Type B pancreatic cell (in vitro differentiated cells): ENCODE measurements at regions not wholly inside any gene's neighbourhood (a gene's known extent, or its start where the extent isn't known, plus 50 kb on each side); places are given as distances from the start of the nearest gene placed in this dataset.

Experiments used
- DNase-seq: peaks from one replicate; pipeline ENCODE4 v3.0.0; 2021; ENCODE audit warnings: mixed read lengths; ENCODE audit not compliant: unreplicated experiment; ENCODE audit errors: extremely low spot score
- H3K27ac Mint-ChIP-seq: 2 replicates; pipeline ENCODE4 v1.8.0; 2021; ENCODE audit warnings: mild to moderate bottlenecking, mixed read lengths
- H3K27me3 Mint-ChIP-seq: 2 replicates; pipeline ENCODE4 v1.8.0; 2021; ENCODE audit warnings: mixed read lengths
- H3K36me3 Mint-ChIP-seq: 2 replicates; pipeline ENCODE4 v1.8.0; 2021; ENCODE audit warnings: mixed read lengths
- H3K4me1 Mint-ChIP-seq: one replicate; pipeline ENCODE4 v1.8.0; 2021; ENCODE audit warnings: mixed read lengths; ENCODE audit not compliant: unreplicated experiment
- H3K4me3 Mint-ChIP-seq: 2 replicates; pipeline ENCODE4 v1.8.0; 2021; ENCODE audit warnings: mild to moderate bottlenecking, mixed read lengths
- H3K9me3 Mint-ChIP-seq: 2 replicates; pipeline ENCODE4 v1.8.0; 2021; ENCODE audit warnings: mixed read lengths
- CTCF ChIP-seq: fragments of 200-600 bp; sonication (generic); conservative IDR thresholded peaks from 2 replicates; pipeline ENCODE4 v1.5.0; 2021; ENCODE audit warnings: antibody characterized with exemption, mild to moderate bottlenecking

GRCh38 chr10:121106611-121107010 is 255.4 kb downstream of the WDR11 start:
- Mint-ChIP-seq H3K27me3 (no peaks in the 10 kb centered on the region), H3K4me1 (peaks cover 10% of the 10 kb centered on the region)

GRCh38 chr10:121108051-121108450 is 256.9 kb downstream of the WDR11 start:
- no peaks in the 10 kb centered on the region for H3K9me3 Mint-ChIP-seq
- H3K4me3 Mint-ChIP-seq: no peak overlapping the region
- peaks cover 25% of the 10 kb centered on the region for H3K4me1 Mint-ChIP-seq
- no peaks in the 10 kb centered on the region for H3K36me3 Mint-ChIP-seq
- DNase-seq: no peak
- no peak overlapping the region for H3K27ac Mint-ChIP-seq
- TF ChIP-seq CTCF: no peak
- no peaks in the 10 kb centered on the region for H3K27me3 Mint-ChIP-seq

More at GRCh38 chr10:121106611-121107010, 255.4 kb downstream of the WDR11 start:
- Mint-ChIP-seq H3K27ac (no peak overlapping the region), H3K4me3 (no peak overlapping the region), H3K36me3 (no peaks in the 10 kb centered on the region), H3K9me3 (no peaks in the 10 kb centered on the region)
- no peak for TF ChIP-seq CTCF
- no peak for DNase-seq

- Mint-ChIP-seq H3K36me3 (no peaks in the 10 kb centered on the region), H3K27me3 (no peaks in the 10 kb centered on the region), H3K4me1 (peaks cover 29% of the 10 kb centered on the region), H3K9me3 (peaks cover 4% of the 10 kb centered on the region), H3K27ac (no peak overlapping the region), H3K4me3 (no peak overlapping the region)
- TF ChIP-seq CTCF: no peak
- no peak for DNase-seq
These were observed 259.2 kb downstream of the WDR11 start for GRCh38 chr10:121110369-121110768.

GRCh38 chr10:121112136-121112535 is 261.0 kb downstream of the WDR11 start:
- H3K27ac Mint-ChIP-seq: peak overlapping the region; percentile 70
- TF ChIP-seq CTCF: no peak
- H3K36me3 Mint-ChIP-seq: peaks cover 9% of the 10 kb centered on the region
- H3K4me3 Mint-ChIP-seq: peak overlapping the region; percentile 39
- peaks cover 23% of the 10 kb centered on the region for H3K4me1 Mint-ChIP-seq
- H3K27me3 Mint-ChIP-seq: no peaks in the 10 kb centered on the region
- peaks cover 4% of the 10 kb centered on the region for H3K9me3 Mint-ChIP-seq
- no peak for DNase-seq

- peak overlapping the region; percentile 44 for H3K4me3 Mint-ChIP-seq
These were observed 261.6 kb downstream of the WDR11 start for GRCh38 chr10:121112579-121113384.

More at GRCh38 chr10:121112579-121113384, 261.6 kb downstream of the WDR11 start:
- H3K27ac Mint-ChIP-seq: peak overlapping the region; percentile 70
- H3K9me3 Mint-ChIP-seq: peaks cover 4% of the 10 kb centered on the region
- peaks cover 9% of the 10 kb centered on the region for H3K36me3 Mint-ChIP-seq
- no peaks in the 10 kb centered on the region for H3K27me3 Mint-ChIP-seq
- DNase-seq: no peak
- peaks cover 23% of the 10 kb centered on the region for H3K4me1 Mint-ChIP-seq
- no peak for TF ChIP-seq CTCF
